Erythroblast (primary cell): ENCODE measurements at regions not wholly inside any gene's neighbourhood (a gene's known extent, or its start where the extent isn't known, plus 50 kb on each side); places are given as distances from the start of the nearest gene placed in this dataset.

Source experiments
- DNase-seq, 2 experiments: peaks; one replicate each; lab custom pipeline; 2025; lab: John Stamatoyannopoulos, UW
- GATA1 ChIP-seq: IDR thresholded peaks from 2 replicates; pipeline ENCODE4 v1.6.1; 2011; ENCODE audit warnings: low read depth, mild to moderate bottlenecking, control low read depth, low read length, moderate library complexity
- POLR2A ChIP-seq: IDR thresholded peaks from 2 replicates; pipeline ENCODE4 v1.6.1; 2011; ENCODE audit warnings: mild to moderate bottlenecking, low read length

DNA sequence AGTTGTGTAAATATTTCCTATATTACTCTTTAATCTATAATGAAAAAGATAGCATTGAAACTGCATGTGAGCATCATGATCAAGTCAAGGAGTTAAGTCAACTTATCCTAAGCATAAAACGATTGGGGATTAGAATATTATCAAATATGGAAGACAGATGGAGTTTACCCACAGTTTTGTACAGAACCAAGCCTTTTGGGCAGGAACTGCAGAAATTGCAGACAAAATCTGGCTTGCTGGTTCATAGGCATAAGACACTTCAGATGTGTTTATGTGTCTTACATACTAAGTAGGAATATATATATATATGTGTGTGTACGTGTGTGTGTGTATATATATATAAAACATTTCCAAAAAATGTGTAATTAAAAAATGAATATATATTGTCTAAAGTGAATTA, 375.4 kb upstream of the TPK1 start:
- no peak for TF ChIP-seq POLR2A
- TF ChIP-seq GATA1 = no peak
- DNase-seq = no peak

DNA sequence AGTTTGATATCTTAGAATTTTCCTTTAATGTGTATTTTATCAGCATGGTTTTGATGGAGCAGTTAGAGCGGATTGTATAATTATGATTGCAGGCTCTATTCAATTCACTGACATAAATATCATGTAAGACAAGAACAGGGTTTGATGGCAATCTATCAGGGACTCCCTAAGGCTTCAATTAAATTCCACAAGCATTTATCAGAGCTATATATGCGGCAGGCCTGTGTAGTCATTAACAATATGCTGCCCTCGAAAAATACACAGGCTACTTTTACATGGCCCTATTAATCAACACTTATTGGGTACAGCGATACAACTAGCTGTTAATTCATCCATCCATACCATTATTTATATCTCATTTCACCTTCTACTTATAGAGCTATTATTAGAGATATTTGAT, 358.1 kb upstream of the TPK1 start:
- no peak for TF ChIP-seq GATA1
- no peak for TF ChIP-seq POLR2A
- no peak for DNase-seq

DNA sequence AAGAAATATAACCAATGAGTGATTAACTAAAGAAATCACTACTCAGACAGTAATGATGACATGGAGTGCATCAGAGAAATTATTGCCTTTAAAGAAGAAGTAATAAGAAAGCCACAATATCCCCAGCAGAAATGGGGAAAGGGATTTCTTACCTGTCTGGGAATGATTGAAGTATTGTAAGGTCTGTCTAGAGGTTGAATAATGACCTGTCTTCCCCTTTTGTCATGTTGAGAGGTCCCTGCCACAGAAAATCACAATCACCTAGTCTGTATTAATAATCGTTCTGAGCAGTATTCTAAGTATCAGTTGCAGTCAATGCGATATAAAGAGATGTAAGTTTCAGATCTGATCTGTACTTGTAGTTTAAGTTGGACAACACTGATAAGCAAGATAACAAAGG, 349.1 kb upstream of the TPK1 start:
- TF ChIP-seq GATA1 (no peak), POLR2A (no peak)
- DNase-seq = no peak

GRCh38 chr7:145183069-145183468, 347.2 kb upstream of the TPK1 start:
- DNase-seq = no peak
- TF ChIP-seq POLR2A (no peak), GATA1 (no peak)

- no peak for DNase-seq
- TF ChIP-seq GATA1 = no peak
- no peak for TF ChIP-seq POLR2A
Observed at GRCh38 chr7:145175366-145175765, 339.5 kb upstream of the TPK1 start.

- no peak for DNase-seq
- no peak for TF ChIP-seq POLR2A
- no peak for TF ChIP-seq GATA1
Observed at GRCh38 chr7:145169908-145170307, 334.1 kb upstream of the TPK1 start.

GRCh38 chr7:145168879-145169278, 333.0 kb upstream of the TPK1 start:
- no peak for DNase-seq
- TF ChIP-seq POLR2A (no peak), GATA1 (no peak)

- DNase-seq = no peak
- TF ChIP-seq GATA1 (no peak), POLR2A (no peak)
Observed at GRCh38 chr7:145168427-145168826, 332.6 kb upstream of the TPK1 start.

- DNase-seq = peak in 1 of 2 experiments; percentile 3
- no peak for TF ChIP-seq POLR2A
- no peak for TF ChIP-seq GATA1
Observed at GRCh38 chr7:145156834-145157233, 321.0 kb upstream of the TPK1 start.

DNA sequence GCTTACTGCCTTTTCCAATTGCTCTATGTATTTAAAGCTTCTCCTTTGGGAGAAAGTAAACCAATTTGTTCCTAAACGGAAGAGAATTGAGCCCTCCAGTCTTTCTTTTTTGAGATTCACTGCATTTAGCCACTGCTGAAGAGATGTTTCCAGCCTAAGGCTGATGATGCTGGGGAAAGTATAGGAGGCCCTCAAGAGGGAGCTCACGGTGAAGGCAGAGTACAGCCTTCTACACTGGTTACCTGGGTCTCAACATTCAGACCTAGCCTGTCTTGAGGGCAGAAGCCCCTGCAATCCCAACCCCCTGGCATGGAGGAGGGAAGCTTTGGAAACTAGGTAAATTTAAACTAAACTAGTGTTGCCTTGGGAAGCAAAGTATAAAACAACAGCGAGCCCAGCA, 316.7 kb upstream of the TPK1 start:
- TF ChIP-seq POLR2A = no peak
- no peak for TF ChIP-seq GATA1
- no peak for DNase-seq

- no peak for DNase-seq
- TF ChIP-seq POLR2A = no peak
- no peak for TF ChIP-seq GATA1
Observed at GRCh38 chr7:145151676-145152075, 315.8 kb upstream of the TPK1 start.

GRCh38 chr7:145147865-145148264, 312.0 kb upstream of the TPK1 start:
- TF ChIP-seq POLR2A (no peak), GATA1 (no peak)
- DNase-seq = no peak

GRCh38 chr7:145143685-145144084, 307.8 kb upstream of the TPK1 start:
- no peak for TF ChIP-seq POLR2A
- no peak for TF ChIP-seq GATA1
- DNase-seq = no peak

- no peak for TF ChIP-seq GATA1
- no peak for TF ChIP-seq POLR2A
- no peak for DNase-seq
Observed at GRCh38 chr7:145134377-145134776, 298.5 kb upstream of the TPK1 start.

DNA sequence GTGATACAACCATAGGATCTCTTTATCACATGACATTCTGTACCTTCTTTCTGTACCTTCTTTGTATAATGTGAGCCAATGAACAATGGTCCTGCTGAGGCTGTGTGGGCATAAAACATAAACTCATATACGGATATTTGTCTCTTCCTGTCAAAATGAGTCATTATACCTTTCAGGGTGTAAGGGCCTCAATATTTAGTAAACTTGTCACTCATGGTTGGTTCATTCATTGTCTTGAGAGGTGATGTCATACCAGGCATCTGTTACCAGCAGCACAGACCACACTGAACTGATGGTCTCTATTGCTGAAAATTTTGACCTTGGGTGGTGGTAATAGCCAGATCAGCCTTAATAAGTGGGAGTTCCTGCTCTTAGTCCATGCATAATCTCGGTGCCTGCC, 287.6 kb upstream of the TPK1 start:
- TF ChIP-seq GATA1 = no peak
- no peak for TF ChIP-seq POLR2A
- DNase-seq = no peak

GRCh38 chr7:145106001-145106400, 270.1 kb upstream of the TPK1 start:
- TF ChIP-seq POLR2A = no peak
- DNase-seq = no peak

DNA sequence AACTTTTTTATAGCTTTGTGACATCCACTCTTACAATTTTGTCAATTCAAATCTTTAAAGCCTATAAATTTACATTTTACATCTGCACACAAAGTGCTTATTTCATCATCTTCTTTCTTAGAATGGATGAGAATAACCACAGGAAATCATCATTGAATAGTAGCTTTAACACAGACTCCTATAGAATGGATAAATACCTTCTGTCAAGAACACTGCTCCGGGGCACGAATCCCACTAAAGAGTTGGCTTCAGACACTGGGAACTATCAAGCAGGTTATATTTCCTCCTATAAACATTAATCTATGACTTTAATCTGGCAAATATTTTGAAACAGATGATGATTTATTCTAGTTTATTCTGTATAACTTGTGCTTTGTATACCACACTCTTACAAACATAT, 269.7 kb upstream of the TPK1 start:
- no peak for TF ChIP-seq POLR2A
- TF ChIP-seq GATA1 = no peak
- DNase-seq = no peak
